ENCODE measurements at regions not wholly inside any gene's neighbourhood (a gene's known extent, or its start where the extent isn't known, plus 50 kb on each side); places are given as distances from the start of the nearest gene placed in this dataset.

DNA sequence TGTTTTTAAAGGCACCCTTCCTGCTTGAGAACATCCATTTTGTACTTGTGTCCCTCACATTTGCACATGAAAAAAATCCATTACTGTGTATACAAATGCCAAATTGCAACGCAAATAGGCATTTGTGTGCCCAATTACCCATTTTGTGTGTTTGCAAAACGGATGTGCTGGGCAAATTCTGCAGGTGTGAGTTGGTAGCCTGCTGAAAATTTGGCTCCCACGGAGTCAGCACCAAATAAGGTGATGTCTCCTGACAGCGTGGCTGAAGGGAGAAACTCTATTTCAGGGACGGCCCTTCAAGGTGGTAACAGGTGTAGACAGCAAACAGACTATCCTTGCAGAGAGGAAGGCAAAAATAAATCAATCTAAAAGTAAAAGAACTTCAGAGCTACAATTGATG is 661.1 kb downstream of the BCL11A start:
- Histone ChIP-seq H3K79me2 (ENCODE audit: insufficient read depth, low read length) (no peaks in the 10 kb centered on the region), H3K9ac (ENCODE audit: low read length) (no peak overlapping the region), H3K27me3 (ENCODE audit: insufficient read depth, low read length) (no peaks in the 10 kb centered on the region), H3K9me2 (ENCODE audit: low read depth, low read length) (no peaks in the 10 kb centered on the region), H3K9me3 (ENCODE audit: low read length) (no peaks in the 10 kb centered on the region), H3K4me2 (ENCODE audit: low read length) (no peak overlapping the region), H3K27ac (ENCODE audit: low read depth, low read length, poor library complexity, severe bottlenecking) (no peak overlapping the region), H2AFZ (ENCODE audit: low read length) (no peak overlapping the region), H4K20me1 (ENCODE audit: insufficient read depth, low read length) (no peaks in the 10 kb centered on the region), H3K4me1 (ENCODE audit: insufficient read depth, low read length, severe bottlenecking) (peaks cover 16% of the 10 kb centered on the region), H3F3A (ENCODE audit: insufficient read depth, low read length) (no peaks in the 10 kb centered on the region), H3K4me3 (ENCODE audit: low read depth, low read length, poor library complexity, severe bottlenecking) (no peak overlapping the region), H3K36me3 (ENCODE audit: insufficient read depth, low read length) (no peaks in the 10 kb centered on the region)
- no peak for TF ChIP-seq EZH2 (IDR thresholded peaks at IDR 0.05; ENCODE audit: borderline replicate concordance, low read length)
- TF ChIP-seq, protein P1, sequence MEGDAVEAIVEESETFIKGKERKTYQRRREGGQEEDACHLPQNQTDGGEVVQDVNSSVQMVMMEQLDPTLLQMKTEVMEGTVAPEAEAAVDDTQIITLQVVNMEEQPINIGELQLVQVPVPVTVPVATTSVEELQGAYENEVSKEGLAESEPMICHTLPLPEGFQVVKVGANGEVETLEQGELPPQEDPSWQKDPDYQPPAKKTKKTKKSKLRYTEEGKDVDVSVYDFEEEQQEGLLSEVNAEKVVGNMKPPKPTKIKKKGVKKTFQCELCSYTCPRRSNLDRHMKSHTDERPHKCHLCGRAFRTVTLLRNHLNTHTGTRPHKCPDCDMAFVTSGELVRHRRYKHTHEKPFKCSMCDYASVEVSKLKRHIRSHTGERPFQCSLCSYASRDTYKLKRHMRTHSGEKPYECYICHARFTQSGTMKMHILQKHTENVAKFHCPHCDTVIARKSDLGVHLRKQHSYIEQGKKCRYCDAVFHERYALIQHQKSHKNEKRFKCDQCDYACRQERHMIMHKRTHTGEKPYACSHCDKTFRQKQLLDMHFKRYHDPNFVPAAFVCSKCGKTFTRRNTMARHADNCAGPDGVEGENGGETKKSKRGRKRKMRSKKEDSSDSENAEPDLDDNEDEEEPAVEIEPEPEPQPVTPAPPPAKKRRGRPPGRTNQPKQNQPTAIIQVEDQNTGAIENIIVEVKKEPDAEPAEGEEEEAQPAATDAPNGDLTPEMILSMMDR (IDR thresholded peaks at IDR 0.05; ENCODE audit: low read length): no peak

DNA sequence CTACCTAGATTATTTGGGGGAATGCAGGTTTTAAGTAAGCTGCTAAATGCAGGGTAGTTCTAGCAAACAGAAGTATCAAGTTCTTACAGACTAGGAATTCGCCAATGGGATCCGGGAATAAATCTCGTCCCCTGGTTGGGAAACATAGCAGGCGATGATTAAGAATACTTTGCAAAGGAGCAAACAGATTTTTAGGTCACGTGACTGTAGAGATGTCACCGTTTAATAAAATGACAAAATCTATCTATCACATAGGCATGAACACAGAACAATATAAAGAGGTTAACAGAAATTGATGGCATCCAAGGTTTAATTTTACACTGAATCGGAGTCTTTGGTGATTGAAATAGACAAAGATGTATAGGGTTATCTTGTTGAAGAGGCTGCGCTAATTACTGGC is 664.1 kb downstream of the BCL11A start:
- H3K4me3 ChIP-seq (ENCODE audit: low read depth, low read length, poor library complexity, severe bottlenecking): no peak overlapping the region
- H3F3A ChIP-seq (ENCODE audit: insufficient read depth, low read length): no peaks in the 10 kb centered on the region
- H3K27ac ChIP-seq (ENCODE audit: low read depth, low read length, poor library complexity, severe bottlenecking): no peak overlapping the region
- peaks cover 38% of the 10 kb centered on the region for H3K4me1 ChIP-seq (ENCODE audit: insufficient read depth, low read length, severe bottlenecking)
- no peaks in the 10 kb centered on the region for H3K27me3 ChIP-seq (ENCODE audit: insufficient read depth, low read length)
- H3K9me2 ChIP-seq (ENCODE audit: low read depth, low read length): no peaks in the 10 kb centered on the region
- H3K36me3 ChIP-seq (ENCODE audit: insufficient read depth, low read length): no peaks in the 10 kb centered on the region
- TF ChIP-seq, protein P1 (IDR thresholded peaks at IDR 0.05; ENCODE audit: low read length): no peak
- TF ChIP-seq EZH2 (IDR thresholded peaks at IDR 0.05; ENCODE audit: borderline replicate concordance, low read length): no peak
- no peak overlapping the region for H3K9ac ChIP-seq (ENCODE audit: low read length)
- no peak overlapping the region for H2AFZ ChIP-seq (ENCODE audit: low read length)
- no peaks in the 10 kb centered on the region for H3K9me3 ChIP-seq (ENCODE audit: low read length)
- no peaks in the 10 kb centered on the region for H4K20me1 ChIP-seq (ENCODE audit: insufficient read depth, low read length)
- no peak overlapping the region for H3K4me2 ChIP-seq (ENCODE audit: low read length)
- H3K79me2 ChIP-seq (ENCODE audit: insufficient read depth, low read length): no peaks in the 10 kb centered on the region

DNA sequence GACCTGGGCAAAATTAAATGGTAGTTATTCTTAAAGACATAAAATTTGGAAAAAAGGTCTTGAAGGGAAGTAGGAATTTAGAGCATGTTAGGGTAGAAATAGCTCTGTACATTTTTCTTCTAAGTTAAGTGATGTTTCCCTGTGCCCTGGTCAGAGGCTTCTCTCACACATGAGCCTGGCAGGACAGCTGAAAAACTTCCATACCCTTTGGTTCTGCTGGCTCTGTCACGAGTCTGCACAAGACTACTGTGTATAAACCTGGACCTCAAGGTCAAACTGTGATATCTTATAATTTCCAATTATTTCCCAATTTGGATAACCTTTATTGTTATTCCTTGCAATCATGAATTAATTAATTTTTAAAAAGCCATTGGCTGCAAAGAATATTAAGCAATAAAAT is 664.7 kb downstream of the BCL11A start:
- Histone ChIP-seq H3K9me2 (ENCODE audit: low read depth, low read length) (no peaks in the 10 kb centered on the region), H3K36me3 (ENCODE audit: insufficient read depth, low read length) (no peaks in the 10 kb centered on the region), H4K20me1 (ENCODE audit: insufficient read depth, low read length) (no peaks in the 10 kb centered on the region), H3K4me2 (ENCODE audit: low read length) (no peak overlapping the region), H3K9ac (ENCODE audit: low read length) (no peak overlapping the region), H3F3A (ENCODE audit: insufficient read depth, low read length) (no peaks in the 10 kb centered on the region), H3K79me2 (ENCODE audit: insufficient read depth, low read length) (no peaks in the 10 kb centered on the region), H3K27me3 (ENCODE audit: insufficient read depth, low read length) (no peaks in the 10 kb centered on the region), H2AFZ (ENCODE audit: low read length) (no peak overlapping the region), H3K4me3 (ENCODE audit: low read depth, low read length, poor library complexity, severe bottlenecking) (no peak overlapping the region), H3K27ac (ENCODE audit: low read depth, low read length, poor library complexity, severe bottlenecking) (peak overlapping the region; percentile 65), H3K4me1 (ENCODE audit: insufficient read depth, low read length, severe bottlenecking) (peaks cover 38% of the 10 kb centered on the region), H3K9me3 (ENCODE audit: low read length) (no peaks in the 10 kb centered on the region)
- TF ChIP-seq, protein P1 (IDR thresholded peaks at IDR 0.05; ENCODE audit: low read length): no peak
- TF ChIP-seq EZH2 (IDR thresholded peaks at IDR 0.05; ENCODE audit: borderline replicate concordance, low read length): no peak

All from OCI-LY1 (cell line).